ENCODE measurements at regions not wholly inside any gene's neighbourhood (a gene's known extent, or its start where the extent isn't known, plus 50 kb on each side); places are given as distances from the start of the nearest gene placed in this dataset.

GRCh38 chr1:10960411-10961299 lies 51.8 kb upstream of the TARDBP start:
- no peak overlapping the region for H3K56ac ChIP-seq (replicated peaks; ENCODE audit: insufficient read length, low read depth, low read length)
- H3K4ac ChIP-seq (replicated peaks; ENCODE audit: insufficient read length, low read depth, low read length) = peak overlapping the region; percentile 69
- no peaks in the 10 kb centered on the region for H3K9me3 ChIP-seq (ENCODE audit: insufficient read depth in 2 of 2, low read depth in 1 of 2, low read length in 1 of 2)
- CTCF ChIA-PET (ENCODE audit: partially characterized antibody) = interaction anchor here (0.6 to 4.6 kb wide), 26 partner anchors 8 to 481 kb away, joined by 3 to 29 read pairs (median 4); a partner anchor contains a TSS
- H3K4me2 ChIP-seq (ENCODE audit: insufficient read depth in 1 of 2, low read depth in 2 of 2, low read length in 2 of 2) = peak overlapping the region; percentile 15 to 56; a peak in 3 of 4 replicates
- no peak overlapping the region; the same call in 1 of the 2 replicates for H2BK20ac ChIP-seq (ENCODE audit: low read length)
- H3K79me1 ChIP-seq (ENCODE audit: low read depth, low read length) = no peaks in the 10 kb centered on the region
- no peaks in the 10 kb centered on the region for H3K23me2 ChIP-seq (ENCODE audit: low read depth, low read length)
- H3K79me2 ChIP-seq (ENCODE audit: control insufficient read depth in 1 of 2, insufficient read depth in 2 of 2, low read length in 2 of 2) = no peaks in the 10 kb centered on the region
- no peak overlapping the region for H2AK5ac ChIP-seq (ENCODE audit: low read depth, low read length)
- H4K91ac ChIP-seq (replicated peaks; ENCODE audit: insufficient read length, low read length) = peak overlapping the region; percentile 75
- no peak overlapping the region for H3K27ac ChIP-seq (ENCODE audit: low read depth, low read length)
- H3K23ac ChIP-seq (ENCODE audit: insufficient read length) = no peak overlapping the region
- FAIRE-seq (no peak), DNase-seq (ENCODE audit: low read depth in 1 of 2, low spot score in 2 of 2) (peak; percentile 80 to 99)
- H4K20me1 ChIP-seq (replicated peaks in 1 of 2; ENCODE audit: control insufficient read depth in 1 of 2, insufficient read depth in 2 of 2, low read length in 2 of 2) = no peaks in the 10 kb centered on the region
- 56% methylated on average over 45 of the region's 45 CpGs; no CpG with 5 or more reads in 1 of the 2 experiments for WGBS, 2 experiments (ENCODE audit: extremely low coverage in 1 of 2, insufficient coverage in 1 of 2, insufficient read length in 1 of 2, insufficient replicate concordance in 2 of 2, low coverage in 1 of 2, low lambda C conversion rate in 2 of 2, missing lambda C conversion rate in 1 of 2)
- no peaks in the 10 kb centered on the region for H3K36me3 ChIP-seq (ENCODE audit: control insufficient read depth in 2 of 4, insufficient read depth in 4 of 4, low read length in 3 of 4)
- POLR2A ChIA-PET (ENCODE audit: partially characterized antibody) = interaction anchor here (1.3 to 1.9 kb wide), 2 partner anchors 10 to 51 kb away, joined by 6 read pairs; partner anchors contain the start of gene TARDBP
- no peak overlapping the region for H3K14ac ChIP-seq (ENCODE audit: insufficient read length)
- H3K27me3 ChIP-seq (replicated peaks in 1 of 4; ENCODE audit: control insufficient read depth in 3 of 4, extremely low read depth in 1 of 4, insufficient read depth in 3 of 4, low read length in 3 of 4) = peaks cover 0 to 2% (median 0%) of the 10 kb centered on the region in 4 experiments; a peak in 1 of 7 replicates
- peak overlapping the region; percentile 77; the same call in 1 of the 2 replicates for H2AFZ ChIP-seq (ENCODE audit: low read length)
- no peak overlapping the region for H2BK120ac ChIP-seq (replicated peaks; ENCODE audit: low read depth, low read length)
- H4K5ac ChIP-seq (ENCODE audit: insufficient read length, low read depth, low read length) = peak overlapping the region; percentile 47
- peaks cover 0 to 11% (median 9%) of the 10 kb centered on the region in 4 experiments; a peak in 5 of 7 replicates for H3K4me1 ChIP-seq (replicated peaks in 1 of 4; ENCODE audit: control insufficient read depth in 3 of 4, insufficient read depth in 4 of 4, low read length in 3 of 4)
- H4K8ac ChIP-seq (ENCODE audit: extremely low read depth, insufficient read depth, low read length) = peak overlapping the region; percentile 94; the same call in 1 of the 2 replicates
- H3K4me3 ChIP-seq (ENCODE audit: extremely low read depth in 1 of 4, insufficient read depth in 2 of 4, low read depth in 3 of 4, low read length in 4 of 4) = peak overlapping the region in 2 of 4 experiments; percentile 10 to 34; a peak in 4 of 8 replicates
- H3K9ac ChIP-seq (replicated peaks in 1 of 4; ENCODE audit: extremely low read depth in 1 of 4, low read depth in 3 of 4, low read length in 3 of 4) = no peak overlapping the region
- no peak overlapping the region; the same call in 1 of the 2 replicates for H2BK12ac ChIP-seq (ENCODE audit: low read depth, low read length)
- no peak overlapping the region for H2BK15ac ChIP-seq (ENCODE audit: low read length)
- no peak overlapping the region for H2BK5ac ChIP-seq (ENCODE audit: low read depth, low read length)
- H3K18ac ChIP-seq (ENCODE audit: extremely low read depth, low read length) = peak overlapping the region; percentile 83
- TF ChIP-seq SIN3A (conservative IDR thresholded peaks at IDR 0.05 in 1 of 2, IDR thresholded peaks at IDR 0.05 in 1 of 2; ENCODE audit: low read depth in 1 of 2, low read length in 2 of 2) = 0 out of 4 replicates have a peak, but pooled peaks of 1 of the 2 experiments have one; percentile 49
- TF ChIP-seq CEBPB (IDR thresholded peaks at IDR 0.05; ENCODE audit: low read depth, low read length) = no peak
- TF ChIP-seq NRF1 (IDR thresholded peaks at IDR 0.05; ENCODE audit: low read depth, low read length) = no peak
- TF ChIP-seq MAFK (IDR thresholded peaks at IDR 0.05; ENCODE audit: low read depth, low read length) = peak; percentile 75; the same call in 1 of the 2 replicates
- TF ChIP-seq RBBP5 (IDR thresholded peaks at IDR 0.05; ENCODE audit: borderline replicate concordance, low read depth, low read length) = no peak
- no peak; the same call in 1 of the 2 replicates for TF ChIP-seq MAX (IDR thresholded peaks at IDR 0.05)
- no peak for TF ChIP-seq PHF8 (conservative IDR thresholded peaks at IDR 0.05; ENCODE audit: low read depth, low read length)
- no peak for TF ChIP-seq SP4 (IDR thresholded peaks at IDR 0.05; ENCODE audit: low read length)
- no peak for TF ChIP-seq SP2 (IDR thresholded peaks at IDR 0.05; ENCODE audit: low read length)
- TF ChIP-seq SP1 (IDR thresholded peaks at IDR 0.05; ENCODE audit: low read depth, low read length) = no peak
- no peak for TF ChIP-seq ZNF274 (IDR thresholded peaks at IDR 0.05; ENCODE audit: borderline replicate concordance, extremely low read depth, low read length)

Measured in H1 (cell line).